GM12892 (cell line): ENCODE measurements at regions not wholly inside any gene's neighbourhood (a gene's known extent, or its start where the extent isn't known, plus 50 kb on each side); places are given as distances from the start of the nearest gene placed in this dataset.

Experiments
- POLR2A ChIP-seq: IDR thresholded peaks from 2 replicates; pipeline ENCODE4 v1.6.1; 2011; ENCODE audit warnings: low read depth, low read length, control low read depth
- POLR2AphosphoS5 ChIP-seq: IDR thresholded peaks from 2 replicates; pipeline ENCODE4 v1.6.1; 2011; ENCODE audit warnings: low read depth, low read length, control low read depth

- TF ChIP-seq POLR2A (no peak), POLR2AphosphoS5 (no peak)
Measured at GRCh38 chr3:81829937-81830336, 68.5 kb upstream of the GBE1 start.
